Lower leg skin (tissue), 3 donors: ENCODE measurements at regions not wholly inside any gene's neighbourhood (a gene's known extent, or its start where the extent isn't known, plus 50 kb on each side); places are given as distances from the start of the nearest gene placed in this dataset.

Experiments
- POLR2A ChIP-seq, 2 donors: fragments of 450-650 bp; IDR thresholded peaks; one replicate each; pipeline ENCODE4 v1.6.1; 2016 to 2017; ENCODE audit warnings: antibody characterized with exemption in 2 of 2, mild to moderate bottlenecking in 1 of 2, moderate library complexity in 1 of 2
- TF ChIP-seq, protein P1 (sequence below), 3 donors: fragments of 450-650 bp; IDR thresholded peaks; one replicate each; pipeline ENCODE4 v1.5.1; 2016; ENCODE audit warnings: antibody characterized with exemption in 3 of 3, mild to moderate bottlenecking in 3 of 3, moderate library complexity in 2 of 3

DNA sequence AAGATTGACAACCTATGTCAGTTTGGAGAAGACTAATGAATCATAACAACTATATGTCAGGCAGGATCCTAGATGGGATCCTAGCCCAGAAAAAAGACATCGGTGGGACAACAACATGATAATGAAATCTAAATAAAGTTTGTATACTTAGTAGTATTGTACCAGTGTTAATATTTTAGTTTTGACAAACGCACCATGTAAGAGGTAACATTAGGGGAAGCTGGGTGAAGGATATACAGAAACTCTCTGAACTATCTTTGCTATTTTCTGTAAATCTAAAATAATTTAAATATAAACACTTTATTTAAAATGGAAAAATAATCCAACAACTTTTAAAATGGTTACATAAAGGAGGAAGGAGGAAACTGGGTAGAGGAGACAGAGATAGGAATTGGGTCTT lies 105.6 kb upstream of the AP1S2 start:
- TF ChIP-seq, protein P1, sequence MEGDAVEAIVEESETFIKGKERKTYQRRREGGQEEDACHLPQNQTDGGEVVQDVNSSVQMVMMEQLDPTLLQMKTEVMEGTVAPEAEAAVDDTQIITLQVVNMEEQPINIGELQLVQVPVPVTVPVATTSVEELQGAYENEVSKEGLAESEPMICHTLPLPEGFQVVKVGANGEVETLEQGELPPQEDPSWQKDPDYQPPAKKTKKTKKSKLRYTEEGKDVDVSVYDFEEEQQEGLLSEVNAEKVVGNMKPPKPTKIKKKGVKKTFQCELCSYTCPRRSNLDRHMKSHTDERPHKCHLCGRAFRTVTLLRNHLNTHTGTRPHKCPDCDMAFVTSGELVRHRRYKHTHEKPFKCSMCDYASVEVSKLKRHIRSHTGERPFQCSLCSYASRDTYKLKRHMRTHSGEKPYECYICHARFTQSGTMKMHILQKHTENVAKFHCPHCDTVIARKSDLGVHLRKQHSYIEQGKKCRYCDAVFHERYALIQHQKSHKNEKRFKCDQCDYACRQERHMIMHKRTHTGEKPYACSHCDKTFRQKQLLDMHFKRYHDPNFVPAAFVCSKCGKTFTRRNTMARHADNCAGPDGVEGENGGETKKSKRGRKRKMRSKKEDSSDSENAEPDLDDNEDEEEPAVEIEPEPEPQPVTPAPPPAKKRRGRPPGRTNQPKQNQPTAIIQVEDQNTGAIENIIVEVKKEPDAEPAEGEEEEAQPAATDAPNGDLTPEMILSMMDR (IDR thresholded peaks at IDR 0.05), result no peak
- no peak for TF ChIP-seq POLR2A (IDR thresholded peaks at IDR 0.05)
